ENCODE measurements at regions not wholly inside any gene's neighbourhood (a gene's known extent, or its start where the extent isn't known, plus 50 kb on each side); places are given as distances from the start of the nearest gene placed in this dataset.
"Not testable (repeated sequence)": the region's sequence is repeated elsewhere in the genome, so short reads cannot be mapped to it uniquely, and the experiment has no call there.

DNA sequence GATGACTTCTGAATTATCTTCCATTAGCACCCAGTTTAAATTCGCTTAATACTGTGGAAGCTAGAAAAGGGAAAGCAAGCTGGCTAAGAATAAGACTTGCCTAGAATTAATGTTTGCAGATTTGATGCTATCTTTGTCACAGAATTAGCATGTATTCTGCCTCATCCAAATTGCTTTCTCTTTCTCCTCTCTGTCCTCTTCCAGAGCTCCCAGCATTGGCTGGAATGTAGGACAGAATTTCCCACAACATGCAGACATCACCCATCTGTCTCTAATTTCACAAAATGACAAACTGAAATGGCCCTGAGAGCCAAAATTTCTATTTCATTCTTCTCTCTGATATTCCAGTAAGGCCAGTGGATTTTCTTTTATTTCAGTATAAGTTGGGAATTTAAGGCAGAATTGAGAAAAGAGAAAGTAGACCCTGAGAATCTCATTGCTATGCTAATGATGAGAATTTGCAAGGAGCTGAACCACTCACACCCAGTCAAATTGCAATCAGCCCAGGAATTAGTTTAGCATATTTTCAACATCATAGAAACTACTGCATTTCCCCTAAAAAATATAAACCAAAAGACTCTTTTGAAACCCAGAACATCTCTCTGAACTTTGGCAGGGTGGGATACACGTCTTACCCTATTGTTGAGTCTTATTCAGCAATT lies 188.8 kb downstream of the RCHY1 start:
- DNase-seq (ENCODE audit: low spot score) = no peak
- TF ChIP-seq, protein P1, sequence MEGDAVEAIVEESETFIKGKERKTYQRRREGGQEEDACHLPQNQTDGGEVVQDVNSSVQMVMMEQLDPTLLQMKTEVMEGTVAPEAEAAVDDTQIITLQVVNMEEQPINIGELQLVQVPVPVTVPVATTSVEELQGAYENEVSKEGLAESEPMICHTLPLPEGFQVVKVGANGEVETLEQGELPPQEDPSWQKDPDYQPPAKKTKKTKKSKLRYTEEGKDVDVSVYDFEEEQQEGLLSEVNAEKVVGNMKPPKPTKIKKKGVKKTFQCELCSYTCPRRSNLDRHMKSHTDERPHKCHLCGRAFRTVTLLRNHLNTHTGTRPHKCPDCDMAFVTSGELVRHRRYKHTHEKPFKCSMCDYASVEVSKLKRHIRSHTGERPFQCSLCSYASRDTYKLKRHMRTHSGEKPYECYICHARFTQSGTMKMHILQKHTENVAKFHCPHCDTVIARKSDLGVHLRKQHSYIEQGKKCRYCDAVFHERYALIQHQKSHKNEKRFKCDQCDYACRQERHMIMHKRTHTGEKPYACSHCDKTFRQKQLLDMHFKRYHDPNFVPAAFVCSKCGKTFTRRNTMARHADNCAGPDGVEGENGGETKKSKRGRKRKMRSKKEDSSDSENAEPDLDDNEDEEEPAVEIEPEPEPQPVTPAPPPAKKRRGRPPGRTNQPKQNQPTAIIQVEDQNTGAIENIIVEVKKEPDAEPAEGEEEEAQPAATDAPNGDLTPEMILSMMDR (IDR thresholded peaks at IDR 0.05; ENCODE audit: extremely low read depth, missing control alignments) = no peak

DNA sequence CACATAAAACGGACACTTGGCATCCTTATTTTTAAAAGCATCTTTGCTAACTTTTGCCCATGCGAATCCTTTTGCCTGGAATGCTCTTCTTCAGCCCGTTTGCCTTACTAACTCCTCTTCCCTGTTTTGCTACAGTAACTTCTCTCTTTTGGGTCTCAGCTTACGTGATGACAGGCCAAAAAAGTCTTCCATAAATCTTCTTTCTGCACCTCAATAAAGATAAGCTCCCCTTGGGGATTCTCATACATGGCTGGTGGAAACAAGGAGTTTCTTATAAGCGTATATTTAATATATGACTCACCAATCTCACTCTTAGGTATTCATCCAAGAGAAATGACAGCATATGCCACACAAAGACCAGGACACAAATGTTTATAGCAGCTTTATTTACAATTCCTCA lies 192.7 kb downstream of the RCHY1 start:
- TF ChIP-seq, protein P1 (IDR thresholded peaks at IDR 0.05; ENCODE audit: extremely low read depth, missing control alignments) = no peak
- no peak for DNase-seq (ENCODE audit: low spot score)

DNA sequence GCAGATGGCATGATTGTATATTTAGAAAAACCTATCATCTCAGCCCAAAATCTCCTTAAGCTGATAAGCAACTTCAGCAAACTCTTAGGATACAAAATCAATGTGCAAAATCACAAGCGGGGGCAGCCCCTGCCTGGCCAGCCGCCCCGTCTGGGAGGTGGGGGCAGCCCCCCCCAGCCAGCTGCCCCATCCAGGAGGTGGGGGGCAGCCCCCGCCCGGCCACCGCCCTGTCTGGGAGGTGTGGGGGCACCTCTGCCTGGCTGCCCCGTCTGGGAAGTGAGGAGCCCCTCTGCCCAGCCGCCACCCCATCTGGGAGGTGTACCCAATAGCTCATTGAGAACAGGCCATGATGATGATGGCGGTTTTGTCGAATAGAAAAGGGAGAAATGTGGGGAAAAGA lies 196.6 kb downstream of the RCHY1 start:
- not testable (repeated sequence) for DNase-seq (ENCODE audit: low spot score)

- TF ChIP-seq, protein P1 (IDR thresholded peaks at IDR 0.05; ENCODE audit: extremely low read depth, missing control alignments) = no peak
- no peak for DNase-seq (ENCODE audit: low spot score)
These were observed 206.2 kb downstream of the RCHY1 start for GRCh38 chr4:75308049-75308448.

DNA sequence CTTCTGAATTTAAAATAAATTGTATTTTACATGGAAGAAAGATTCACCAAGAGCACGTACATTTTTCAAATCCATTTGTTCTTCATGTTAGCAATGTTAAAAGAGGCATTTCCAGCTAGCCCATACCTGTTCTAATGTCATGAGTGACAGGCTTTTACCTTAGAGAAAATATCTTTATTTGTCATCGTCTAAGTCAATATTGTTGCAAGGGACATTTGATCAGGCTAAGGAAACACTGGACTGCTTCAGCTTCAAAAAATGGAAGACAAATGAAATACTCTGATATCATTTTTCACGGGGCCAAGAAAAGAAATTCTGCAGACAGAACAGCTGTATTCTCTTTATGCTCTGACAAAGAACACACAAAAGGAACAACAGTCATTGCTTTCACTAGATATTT lies 207.7 kb downstream of the RCHY1 start:
- no peak for DNase-seq (ENCODE audit: low spot score)
- TF ChIP-seq, protein P1 (IDR thresholded peaks at IDR 0.05; ENCODE audit: extremely low read depth, missing control alignments) = no peak

- DNase-seq (ENCODE audit: low spot score) = no peak
- TF ChIP-seq, protein P1 (IDR thresholded peaks at IDR 0.05; ENCODE audit: extremely low read depth, missing control alignments) = no peak
These were observed 211.6 kb downstream of the RCHY1 start for GRCh38 chr4:75302648-75303047.

GRCh38 chr4:75289914-75290582 lies 224.2 kb downstream of the RCHY1 start:
- DNase-seq (ENCODE audit: low spot score) = peak; percentile 27

More at GRCh38 chr4:75289914-75290582, 224.2 kb downstream of the RCHY1 start:
- TF ChIP-seq, protein P1 (IDR thresholded peaks at IDR 0.05; ENCODE audit: extremely low read depth, missing control alignments) = peak; percentile 55

All from GM20000 (cell line).